ENCODE measurements at regions not wholly inside any gene's neighbourhood (a gene's known extent, or its start where the extent isn't known, plus 50 kb on each side); places are given as distances from the start of the nearest gene placed in this dataset.

DNA sequence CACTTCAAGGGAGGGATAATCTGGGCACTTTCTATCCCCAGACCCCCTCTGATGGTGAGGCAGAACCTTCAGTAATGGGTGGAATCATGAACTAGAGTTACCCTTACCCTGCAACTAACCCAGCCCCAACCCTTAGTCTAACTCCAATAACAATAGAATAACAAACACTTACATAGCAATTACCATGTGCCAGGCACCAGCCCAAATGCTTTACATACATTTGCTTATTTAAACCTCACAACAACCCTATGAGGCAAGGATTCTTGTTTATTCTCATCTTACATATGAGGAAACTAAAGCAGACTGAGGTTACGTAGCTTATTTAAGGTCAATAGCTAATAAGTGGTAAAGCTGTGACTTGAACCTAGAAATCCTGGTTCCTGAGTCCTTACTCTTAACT is 132.8 kb downstream of the CYP26B1 start:
- intact Hi-C loops (cut with DNase I), result no loop called here
- no peak for DNase-seq
- peaks cover 0 to 10% (median 0%) of the 10 kb centered on the region in 4 donors for H3K27me3 ChIP-seq
- no peak overlapping the region for H3K27ac ChIP-seq
- 85 to 93% methylated on average over 1 of the region's 1 CpG for WGBS, 2 donors
- H3K4me3 ChIP-seq, result no peak overlapping the region
- no peaks in the 10 kb centered on the region for H3K9me3 ChIP-seq
- H3K4me1 ChIP-seq, result no peaks in the 10 kb centered on the region
- TF ChIP-seq POLR2A (IDR thresholded peaks at IDR 0.05), result no peak
- no peak for TF ChIP-seq CTCF (IDR thresholded peaks at IDR 0.05)
- no peaks in the 10 kb centered on the region for H3K36me3 ChIP-seq

GRCh38 chr2:72013726-72014125 is 133.9 kb downstream of the CYP26B1 start:
- DNase-seq, result no peak
- TF ChIP-seq CTCF (IDR thresholded peaks at IDR 0.05), result no peak
- TF ChIP-seq POLR2A (IDR thresholded peaks at IDR 0.05), result no peak
- Histone ChIP-seq H3K4me1 (no peaks in the 10 kb centered on the region), H3K27me3 (peaks cover 0 to 10% (median 0%) of the 10 kb centered on the region in 4 donors), H3K36me3 (no peaks in the 10 kb centered on the region), H3K4me3 (no peak overlapping the region), H3K9me3 (no peaks in the 10 kb centered on the region), H3K27ac (no peak overlapping the region)
- WGBS, 2 donors, result 89 to 96% methylated on average over 2 to 3 of the region's 6 CpGs
- intact Hi-C loops (cut with DNase I), result no loop called here

DNA sequence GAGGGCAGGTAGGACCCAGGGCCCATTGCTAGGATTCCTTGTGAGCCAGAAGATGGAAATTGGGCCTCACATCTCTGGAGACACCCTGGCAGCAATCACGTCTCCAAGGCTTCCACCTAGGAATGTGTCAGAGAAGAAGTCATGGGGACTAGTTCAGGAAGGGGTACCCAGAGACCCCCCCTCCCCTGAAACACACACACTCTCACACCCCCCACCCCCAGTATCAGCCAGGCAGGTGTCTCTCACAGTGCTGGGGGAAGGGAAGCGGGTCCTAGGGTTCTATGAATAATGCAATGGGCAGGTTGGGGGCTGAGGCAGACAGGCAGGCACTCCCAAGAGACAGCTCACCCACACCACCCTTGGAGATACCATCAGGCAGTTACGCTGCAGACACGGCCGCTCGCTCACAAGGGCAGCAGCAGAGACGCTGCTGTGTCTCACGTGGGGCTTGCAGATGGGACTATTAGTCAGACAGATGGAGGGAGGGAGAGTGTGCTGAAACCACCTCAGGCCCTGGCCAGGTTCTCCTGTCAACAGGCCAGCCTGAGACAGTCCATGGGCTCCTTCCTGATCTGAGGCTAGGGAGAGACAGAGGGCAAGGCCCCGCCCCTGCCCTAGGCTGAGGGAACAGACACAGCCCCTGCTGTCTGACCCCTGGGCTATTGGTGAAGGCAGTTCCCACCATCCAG is 134.6 kb downstream of the CYP26B1 start:
- H3K9me3 ChIP-seq, result no peaks in the 10 kb centered on the region
- peaks cover 0 to 10% (median 0%) of the 10 kb centered on the region in 4 donors for H3K27me3 ChIP-seq
- intact Hi-C loops (cut with DNase I), result no loop called here
- WGBS, 2 donors, result 67 to 83% methylated on average over 1 to 9 of the region's 9 CpGs
- H3K4me3 ChIP-seq, result no peak overlapping the region
- TF ChIP-seq POLR2A (IDR thresholded peaks at IDR 0.05) (no peak), CTCF (IDR thresholded peaks at IDR 0.05) (no peak)
- H3K27ac ChIP-seq, result no peak overlapping the region
- no peaks in the 10 kb centered on the region for H3K4me1 ChIP-seq
- DNase-seq, result no peak
- H3K36me3 ChIP-seq, result no peaks in the 10 kb centered on the region

DNA sequence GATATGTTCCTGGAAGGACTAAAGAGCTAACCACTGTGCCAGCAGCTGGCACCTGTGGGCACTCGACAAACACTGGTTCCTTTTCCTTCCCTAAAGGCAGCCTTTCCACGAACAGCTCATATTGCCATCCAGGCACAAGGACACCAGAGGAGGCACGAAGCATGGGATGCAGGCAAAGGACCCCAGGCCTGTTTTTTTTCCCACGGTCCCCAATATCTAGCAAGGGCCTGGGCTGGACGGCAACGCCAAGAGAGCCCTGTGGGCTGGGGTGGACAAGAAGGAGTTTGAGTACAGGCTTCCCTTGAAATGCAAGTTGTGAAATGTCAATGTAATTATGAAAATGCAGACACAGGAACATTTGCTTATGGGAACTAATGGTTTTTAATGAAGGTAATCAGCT is 135.9 kb downstream of the CYP26B1 start:
- Histone ChIP-seq H3K27ac (no peak overlapping the region), H3K4me1 (no peaks in the 10 kb centered on the region), H3K4me3 (no peak overlapping the region), H3K9me3 (no peaks in the 10 kb centered on the region), H3K27me3 (peaks cover 0 to 10% (median 0%) of the 10 kb centered on the region in 4 donors), H3K36me3 (no peaks in the 10 kb centered on the region)
- DNase-seq, result no peak
- WGBS, 2 donors, result 72 to 82% methylated on average over 5 to 6 of the region's 6 CpGs
- TF ChIP-seq POLR2A (IDR thresholded peaks at IDR 0.05), result no peak
- TF ChIP-seq CTCF (IDR thresholded peaks at IDR 0.05), result no peak
- intact Hi-C loops (cut with DNase I), result no loop called here

DNA sequence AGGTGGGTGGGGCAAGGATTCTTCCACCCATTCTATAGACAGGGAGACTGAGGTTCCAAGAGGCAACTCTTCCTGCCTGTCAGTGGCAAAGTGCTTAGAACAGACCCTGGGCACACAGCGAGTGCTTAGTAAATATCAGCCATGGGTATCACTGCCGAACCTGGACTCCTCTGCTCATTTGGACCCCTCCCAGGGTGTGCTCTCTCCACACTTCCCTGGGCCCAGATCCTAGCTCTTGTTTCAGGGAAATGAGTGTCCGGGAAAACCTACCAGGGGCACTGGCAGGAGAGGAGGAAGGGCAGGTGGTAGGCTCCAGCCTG is 136.3 kb downstream of the CYP26B1 start:
- 80 to 89% methylated on average over 1 to 3 of the region's 3 CpGs for WGBS, 2 donors
- H3K9me3 ChIP-seq, result no peaks in the 10 kb centered on the region
- TF ChIP-seq POLR2A (IDR thresholded peaks at IDR 0.05), result no peak
- TF ChIP-seq CTCF (IDR thresholded peaks at IDR 0.05), result no peak

More for the DNA sequence above, 136.3 kb downstream of the CYP26B1 start:
- H3K36me3 ChIP-seq, result no peaks in the 10 kb centered on the region
- H3K4me3 ChIP-seq, result no peak overlapping the region
- H3K27ac ChIP-seq, result no peak overlapping the region
- intact Hi-C loops (cut with DNase I), result no loop called here
- peaks cover 0 to 10% (median 0%) of the 10 kb centered on the region in 4 donors for H3K27me3 ChIP-seq
- H3K4me1 ChIP-seq, result no peaks in the 10 kb centered on the region
- DNase-seq, result no peak
